Astrocyte (in vitro differentiated cells and primary cell): ENCODE measurements at regions not wholly inside any gene's neighbourhood (a gene's known extent, or its start where the extent isn't known, plus 50 kb on each side); places are given as distances from the start of the nearest gene placed in this dataset.

Experiments
- CTCF ChIP-seq: IDR thresholded peaks from 2 replicates; pipeline ENCODE4 v1.5.1; 2011; ENCODE audit warnings: low read depth, mild to moderate bottlenecking, inconsistent platforms, low read length, moderate library complexity; ENCODE audit not compliant: insufficient read depth
- EZH2 ChIP-seq: IDR thresholded peaks from 2 replicates; pipeline ENCODE4 v1.6.1; 2012; ENCODE audit warnings: mild to moderate bottlenecking, low read length, inconsistent platforms; ENCODE audit not compliant: insufficient read depth

- no peak for TF ChIP-seq CTCF
- TF ChIP-seq EZH2 = no peak
Measured at GRCh38 chr12:74285773-74286172, 251.9 kb upstream of the ATXN7L3B start.
